Esophagus squamous epithelium (tissue), 4 donors: ENCODE measurements at regions not wholly inside any gene's neighbourhood (a gene's known extent, or its start where the extent isn't known, plus 50 kb on each side); places are given as distances from the start of the nearest gene placed in this dataset.

ENCODE experiments used
- CTCF ChIP-seq, 6 experiments: fragments of 450-650 bp in 4 of 6; fragments of 200-600 bp in 2 of 6; sonication (generic) in 2 of 6; IDR thresholded peaks; one replicate each; pipeline ENCODE4 v1.5.1; 2016 to 2019; ENCODE audit warnings: antibody characterized with exemption in 6 of 6, mild to moderate bottlenecking in 4 of 6, moderate library complexity in 4 of 6
- POLR2A ChIP-seq, 4 donors: fragments of 450-650 bp; IDR thresholded peaks; one replicate each; pipeline ENCODE4 v1.6.1; 2017; ENCODE audit warnings: antibody characterized with exemption in 4 of 4, mild to moderate bottlenecking in 4 of 4, moderate library complexity in 3 of 4

GRCh38 chr16:55184619-55185018 is 139.4 kb upstream of the IRX6 start:
- TF ChIP-seq CTCF (IDR thresholded peaks at IDR 0.05) = no peak
- no peak for TF ChIP-seq POLR2A (IDR thresholded peaks at IDR 0.05)
